Type B pancreatic cell (in vitro differentiated cells): ENCODE measurements at regions not wholly inside any gene's neighbourhood (a gene's known extent, or its start where the extent isn't known, plus 50 kb on each side); places are given as distances from the start of the nearest gene placed in this dataset.

Source experiments
- DNase-seq: peaks from one replicate; pipeline ENCODE4 v3.0.0; 2021; ENCODE audit warnings: mixed read lengths; ENCODE audit not compliant: unreplicated experiment; ENCODE audit errors: extremely low spot score
- H3K27ac Mint-ChIP-seq: 2 replicates; pipeline ENCODE4 v1.8.0; 2021; ENCODE audit warnings: mild to moderate bottlenecking, mixed read lengths
- H3K27me3 Mint-ChIP-seq: 2 replicates; pipeline ENCODE4 v1.8.0; 2021; ENCODE audit warnings: mixed read lengths
- H3K36me3 Mint-ChIP-seq: 2 replicates; pipeline ENCODE4 v1.8.0; 2021; ENCODE audit warnings: mixed read lengths
- H3K4me1 Mint-ChIP-seq: one replicate; pipeline ENCODE4 v1.8.0; 2021; ENCODE audit warnings: mixed read lengths; ENCODE audit not compliant: unreplicated experiment
- H3K4me3 Mint-ChIP-seq: 2 replicates; pipeline ENCODE4 v1.8.0; 2021; ENCODE audit warnings: mild to moderate bottlenecking, mixed read lengths
- H3K9me3 Mint-ChIP-seq: 2 replicates; pipeline ENCODE4 v1.8.0; 2021; ENCODE audit warnings: mixed read lengths
- TF ChIP-seq, protein P1 (sequence below): fragments of 200-600 bp; sonication (generic); conservative IDR thresholded peaks from 2 replicates; pipeline ENCODE4 v1.5.0; 2021; ENCODE audit warnings: antibody characterized with exemption, mild to moderate bottlenecking

- peaks cover 8% of the 10 kb centered on the region for H3K27me3 Mint-ChIP-seq
- no peak for DNase-seq
- H3K4me1 Mint-ChIP-seq: no peaks in the 10 kb centered on the region
- H3K4me3 Mint-ChIP-seq: no peak overlapping the region
- TF ChIP-seq, protein P1, sequence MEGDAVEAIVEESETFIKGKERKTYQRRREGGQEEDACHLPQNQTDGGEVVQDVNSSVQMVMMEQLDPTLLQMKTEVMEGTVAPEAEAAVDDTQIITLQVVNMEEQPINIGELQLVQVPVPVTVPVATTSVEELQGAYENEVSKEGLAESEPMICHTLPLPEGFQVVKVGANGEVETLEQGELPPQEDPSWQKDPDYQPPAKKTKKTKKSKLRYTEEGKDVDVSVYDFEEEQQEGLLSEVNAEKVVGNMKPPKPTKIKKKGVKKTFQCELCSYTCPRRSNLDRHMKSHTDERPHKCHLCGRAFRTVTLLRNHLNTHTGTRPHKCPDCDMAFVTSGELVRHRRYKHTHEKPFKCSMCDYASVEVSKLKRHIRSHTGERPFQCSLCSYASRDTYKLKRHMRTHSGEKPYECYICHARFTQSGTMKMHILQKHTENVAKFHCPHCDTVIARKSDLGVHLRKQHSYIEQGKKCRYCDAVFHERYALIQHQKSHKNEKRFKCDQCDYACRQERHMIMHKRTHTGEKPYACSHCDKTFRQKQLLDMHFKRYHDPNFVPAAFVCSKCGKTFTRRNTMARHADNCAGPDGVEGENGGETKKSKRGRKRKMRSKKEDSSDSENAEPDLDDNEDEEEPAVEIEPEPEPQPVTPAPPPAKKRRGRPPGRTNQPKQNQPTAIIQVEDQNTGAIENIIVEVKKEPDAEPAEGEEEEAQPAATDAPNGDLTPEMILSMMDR: no peak
- H3K36me3 Mint-ChIP-seq: no peaks in the 10 kb centered on the region
- H3K9me3 Mint-ChIP-seq: no peaks in the 10 kb centered on the region
- no peak overlapping the region for H3K27ac Mint-ChIP-seq
Observed at GRCh38 chr15:53297828-53298227, 461.6 kb downstream of the WDR72 start.

- no peaks in the 10 kb centered on the region for H3K4me1 Mint-ChIP-seq
- no peaks in the 10 kb centered on the region for H3K36me3 Mint-ChIP-seq
- DNase-seq: no peak
- peaks cover 8% of the 10 kb centered on the region for H3K27me3 Mint-ChIP-seq
- no peaks in the 10 kb centered on the region for H3K9me3 Mint-ChIP-seq
- H3K27ac Mint-ChIP-seq: no peak overlapping the region
- no peak overlapping the region for H3K4me3 Mint-ChIP-seq
- TF ChIP-seq, protein P1: no peak
Observed at GRCh38 chr15:53296603-53297002, 462.9 kb downstream of the WDR72 start.

- H3K27ac Mint-ChIP-seq: no peak overlapping the region
- no peaks in the 10 kb centered on the region for H3K4me1 Mint-ChIP-seq
- no peak overlapping the region for H3K4me3 Mint-ChIP-seq
- TF ChIP-seq, protein P1: no peak
- DNase-seq: no peak
- no peaks in the 10 kb centered on the region for H3K9me3 Mint-ChIP-seq
- no peaks in the 10 kb centered on the region for H3K36me3 Mint-ChIP-seq
- peaks cover 17% of the 10 kb centered on the region for H3K27me3 Mint-ChIP-seq
Observed at GRCh38 chr15:53295574-53295973, 463.9 kb downstream of the WDR72 start.

DNA sequence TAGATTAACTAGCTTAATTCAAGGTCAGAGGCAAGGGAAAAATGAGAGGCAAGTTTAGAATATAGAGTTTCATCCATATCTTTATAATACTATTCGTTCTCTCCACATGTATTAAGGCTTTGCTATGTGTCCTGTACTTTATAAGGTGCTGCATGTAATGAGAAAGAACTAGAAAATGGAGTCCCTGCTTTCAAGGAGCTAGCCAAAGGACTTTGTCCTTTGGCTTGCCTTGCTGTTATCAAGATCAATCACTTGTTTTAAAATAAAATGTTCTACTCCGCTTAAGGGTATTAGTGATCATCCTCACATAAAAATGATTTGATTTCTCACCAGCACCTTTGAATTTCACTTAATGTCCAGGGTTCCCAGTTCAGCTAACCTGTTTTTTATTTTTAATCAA lies 470.9 kb downstream of the WDR72 start:
- Mint-ChIP-seq H3K27me3 (peaks cover 29% of the 10 kb centered on the region), H3K4me1 (no peaks in the 10 kb centered on the region), H3K4me3 (no peak overlapping the region), H3K36me3 (no peaks in the 10 kb centered on the region), H3K27ac (no peak overlapping the region), H3K9me3 (no peaks in the 10 kb centered on the region)
- TF ChIP-seq, protein P1: no peak
- DNase-seq: no peak

DNA sequence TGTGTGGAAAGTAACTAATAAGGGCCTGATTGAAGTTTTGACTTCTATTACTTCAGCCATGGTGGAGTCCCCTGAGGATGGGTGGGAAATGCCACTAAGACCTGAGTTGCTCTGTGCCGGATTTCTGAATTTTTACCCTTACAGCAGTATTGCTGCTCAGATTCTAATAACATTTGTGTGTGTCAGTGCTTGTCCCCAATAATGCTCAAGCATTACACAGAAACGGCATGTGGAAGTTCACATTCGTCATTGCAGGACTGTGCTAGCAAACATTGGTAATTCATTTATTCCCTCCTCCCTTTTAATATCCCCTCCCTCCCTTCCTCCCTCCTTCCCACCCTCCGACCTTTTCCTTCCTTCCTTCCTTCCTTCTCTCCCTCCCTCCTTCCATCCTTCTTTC lies 484.5 kb upstream of the ONECUT1 start:
- TF ChIP-seq, protein P1: no peak

GRCh38 chr15:53272116-53272515 lies 482.0 kb upstream of the ONECUT1 start:
- H3K4me1 Mint-ChIP-seq: peaks cover 8% of the 10 kb centered on the region
- H3K9me3 Mint-ChIP-seq: peaks cover 4% of the 10 kb centered on the region
- TF ChIP-seq, protein P1: no peak
- no peak overlapping the region for H3K27ac Mint-ChIP-seq
- H3K27me3 Mint-ChIP-seq: peaks cover 34% of the 10 kb centered on the region
- no peak for DNase-seq
- no peaks in the 10 kb centered on the region for H3K36me3 Mint-ChIP-seq
- no peak overlapping the region for H3K4me3 Mint-ChIP-seq

More for the DNA sequence above, 484.5 kb upstream of the ONECUT1 start:
- no peak for DNase-seq
- H3K27ac Mint-ChIP-seq: no peak overlapping the region
- no peaks in the 10 kb centered on the region for H3K4me1 Mint-ChIP-seq
- no peak overlapping the region for H3K4me3 Mint-ChIP-seq
- no peaks in the 10 kb centered on the region for H3K36me3 Mint-ChIP-seq
- peaks cover 4% of the 10 kb centered on the region for H3K9me3 Mint-ChIP-seq
- peaks cover 40% of the 10 kb centered on the region for H3K27me3 Mint-ChIP-seq
